BE2C (cell line): ENCODE measurements at regions not wholly inside any gene's neighbourhood (a gene's known extent, or its start where the extent isn't known, plus 50 kb on each side); places are given as distances from the start of the nearest gene placed in this dataset.

Source experiments
- DNase-seq: peaks from one replicate; pipeline ENCODE4 v3.0.0-alpha.2; 2020
- H3K27me3 ChIP-seq: fragments of 250-450 bp; sonication (Bioruptor Pico); 2 replicates; pipeline ENCODE4 v1.5.1; 2020; ENCODE audit warnings: mild to moderate bottlenecking
- H3K36me3 ChIP-seq: fragments of 250-450 bp; sonication (Bioruptor Pico); 2 replicates; pipeline ENCODE4 v1.5.1; 2020; ENCODE audit warnings: mild to moderate bottlenecking
- H3K4me1 ChIP-seq: fragments of 250-450 bp; sonication (Bioruptor Pico); 2 replicates; pipeline ENCODE4 v1.5.1; 2020
- H3K4me3 ChIP-seq: 2 replicates; pipeline ENCODE4 v1.5.1; 2011; ENCODE audit warnings: low read depth, low read length
- H3K9me3 ChIP-seq: fragments of 250-450 bp; sonication (Bioruptor Pico); 2 replicates; pipeline ENCODE4 v1.5.1; 2020
- CTCF ChIP-seq: IDR thresholded peaks from 2 replicates; pipeline ENCODE4 v1.5.1; 2012; ENCODE audit warnings: mild to moderate bottlenecking, low read depth, low read length

GRCh38 chr6:125678601-125679000, 70.8 kb upstream of the HEY2 start:
- no peak for DNase-seq
- Histone ChIP-seq H3K4me3 (no peak overlapping the region), H3K9me3 (no peaks in the 10 kb centered on the region), H3K27me3 (no peaks in the 10 kb centered on the region), H3K4me1 (no peaks in the 10 kb centered on the region), H3K36me3 (no peaks in the 10 kb centered on the region)
- no peak for TF ChIP-seq CTCF

GRCh38 chr6:125679128-125679527, 70.3 kb upstream of the HEY2 start:
- Histone ChIP-seq H3K9me3 (no peaks in the 10 kb centered on the region), H3K36me3 (no peaks in the 10 kb centered on the region), H3K4me1 (no peaks in the 10 kb centered on the region), H3K4me3 (no peak overlapping the region), H3K27me3 (no peaks in the 10 kb centered on the region)
- DNase-seq = no peak
- TF ChIP-seq CTCF = no peak

GRCh38 chr6:125679651-125680050, 69.8 kb upstream of the HEY2 start:
- DNase-seq = no peak
- no peak for TF ChIP-seq CTCF
- no peaks in the 10 kb centered on the region; the same call in 1 of the 2 replicates for H3K27me3 ChIP-seq
- no peak overlapping the region for H3K4me3 ChIP-seq
- no peaks in the 10 kb centered on the region for H3K36me3 ChIP-seq
- no peaks in the 10 kb centered on the region for H3K4me1 ChIP-seq
- no peaks in the 10 kb centered on the region for H3K9me3 ChIP-seq

- Histone ChIP-seq H3K36me3 (no peaks in the 10 kb centered on the region), H3K4me3 (no peak overlapping the region), H3K27me3 (no peaks in the 10 kb centered on the region; the same call in 1 of the 2 replicates), H3K9me3 (no peaks in the 10 kb centered on the region), H3K4me1 (no peaks in the 10 kb centered on the region)
- no peak for DNase-seq
- no peak for TF ChIP-seq CTCF
Observed at GRCh38 chr6:125682939-125683338, 66.5 kb upstream of the HEY2 start.

- Histone ChIP-seq H3K36me3 (no peaks in the 10 kb centered on the region), H3K4me1 (no peaks in the 10 kb centered on the region), H3K27me3 (no peaks in the 10 kb centered on the region; the same call in 1 of the 2 replicates), H3K4me3 (no peak overlapping the region), H3K9me3 (no peaks in the 10 kb centered on the region)
- no peak for DNase-seq
- no peak for TF ChIP-seq CTCF
Observed at GRCh38 chr6:125688138-125688537, 61.3 kb upstream of the HEY2 start.

GRCh38 chr6:125693480-125693879, 56.0 kb upstream of the HEY2 start:
- Histone ChIP-seq H3K9me3 (no peaks in the 10 kb centered on the region), H3K27me3 (no peaks in the 10 kb centered on the region), H3K4me3 (no peak overlapping the region), H3K36me3 (no peaks in the 10 kb centered on the region), H3K4me1 (no peaks in the 10 kb centered on the region)
- TF ChIP-seq CTCF = no peak
- no peak for DNase-seq
